GM13976 (cell line): ENCODE measurements at regions not wholly inside any gene's neighbourhood (a gene's known extent, or its start where the extent isn't known, plus 50 kb on each side); places are given as distances from the start of the nearest gene placed in this dataset.

Experiments used
- DNase-seq: peaks from one replicate; pipeline ENCODE4 v3.0.0; 2012; ENCODE audit warnings: low spot score
- CTCF ChIP-seq: IDR thresholded peaks from 2 replicates; pipeline ENCODE4 v1.5.1; 2012; ENCODE audit warnings: borderline replicate concordance, mild to moderate bottlenecking; ENCODE audit not compliant: insufficient read depth; ENCODE audit errors: extremely low read depth, missing control alignments, control extremely low read depth
- in situ Hi-C: fragments of 300-500 bp; cut with MboI; formaldehyde crosslinking; loops from one replicate; pipeline ENCODE4 v1.12.0; 2022; ENCODE audit warnings: low sequenced_read_pairs, mixed read lengths, inconsistent platforms; ENCODE audit not compliant: unreplicated experiment

- no peak for TF ChIP-seq CTCF
- DNase-seq: no peak
- in situ Hi-C loops: no loop called here
Measured at GRCh38 chr3:109229174-109229847, 87.0 kb downstream of the DPPA2 start.

- no peak for TF ChIP-seq CTCF
- in situ Hi-C loops: no loop called here
- DNase-seq: no peak
Measured at GRCh38 chr3:109234300-109234699, 82.0 kb downstream of the DPPA2 start.

GRCh38 chr3:109241459-109242186 lies 74.7 kb downstream of the DPPA2 start:
- DNase-seq: no peak
- TF ChIP-seq CTCF: no peak
- in situ Hi-C loops: no loop called here

GRCh38 chr3:109242187-109242523 lies 74.2 kb downstream of the DPPA2 start:
- no peak for DNase-seq
- TF ChIP-seq CTCF: no peak
- in situ Hi-C loops: no loop called here
